Upper lobe of left lung (tissue), 4 donors: ENCODE measurements at regions not wholly inside any gene's neighbourhood (a gene's known extent, or its start where the extent isn't known, plus 50 kb on each side); places are given as distances from the start of the nearest gene placed in this dataset.

Experiments used
- CTCF ChIP-seq, 6 experiments: fragments of 450-650 bp in 4 of 6; fragments of 200-600 bp in 2 of 6; sonication (generic) in 2 of 6; IDR thresholded peaks; one replicate each; pipeline ENCODE4 v1.5.1; 2016 to 2019; ENCODE audit warnings: antibody characterized with exemption in 6 of 6
- EP300 ChIP-seq, 4 donors: sonication (generic); formaldehyde crosslinking; IDR thresholded peaks; one replicate each; pipeline ENCODE4 v1.5.1; 2017; ENCODE audit warnings: antibody characterized with exemption in 4 of 4, control low read depth in 2 of 4
- POLR2A ChIP-seq, 4 donors: fragments of 450-650 bp; IDR thresholded peaks; one replicate each; pipeline ENCODE4 v1.5.1; 2016 to 2017; ENCODE audit warnings: antibody characterized with exemption in 4 of 4, mild to moderate bottlenecking in 2 of 4
- POLR2AphosphoS5 ChIP-seq, 2 donors: sonication (generic); formaldehyde crosslinking; IDR thresholded peaks; one replicate each; pipeline ENCODE4 v1.5.1; 2017; ENCODE audit warnings: antibody characterized with exemption in 2 of 2

GRCh38 chr21:41568606-41569385 lies 60.8 kb upstream of the TMPRSS2 start:
- TF ChIP-seq CTCF (IDR thresholded peaks at IDR 0.05), result no peak
- TF ChIP-seq POLR2A (IDR thresholded peaks at IDR 0.05), result no peak
- no peak for TF ChIP-seq EP300 (IDR thresholded peaks at IDR 0.05)
- no peak for TF ChIP-seq POLR2AphosphoS5 (IDR thresholded peaks at IDR 0.05)
